HG03025 (cell line): ENCODE measurements at regions not wholly inside any gene's neighbourhood (a gene's known extent, or its start where the extent isn't known, plus 50 kb on each side); places are given as distances from the start of the nearest gene placed in this dataset.
"Not testable (repeated sequence)": the region's sequence is repeated elsewhere in the genome, so short reads cannot be mapped to it uniquely, and the experiment has no call there.

Experiments
- ATAC-seq: cut with Tn5 transposase; IDR thresholded peaks from one replicate; pipeline ENCODE4 v1.9.1; 2021; ENCODE audit warnings: mild to moderate bottlenecking, moderate library complexity; ENCODE audit not compliant: unreplicated experiment, low FRiP score

DNA sequence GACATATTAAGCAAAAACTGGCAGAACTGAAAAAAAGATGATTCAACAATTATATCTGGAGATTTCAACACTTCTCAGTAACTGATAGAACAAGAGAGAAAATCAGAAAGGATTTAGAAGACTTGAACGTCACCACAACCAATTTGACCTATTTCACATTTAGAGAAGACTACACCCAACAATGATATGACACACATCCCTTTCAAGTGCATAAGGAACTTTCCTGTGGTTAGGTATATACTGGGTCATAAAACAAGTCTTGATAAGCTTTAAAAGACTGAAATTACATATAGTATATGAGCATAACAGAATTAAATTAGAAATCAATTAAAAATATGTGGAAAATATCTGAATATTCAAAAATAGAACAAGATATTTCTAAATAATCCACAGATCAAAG, 201.2 kb upstream of the HAND2 start:
- ATAC-seq = no peak

GRCh38 chr4:173722075-173722474, 192.0 kb upstream of the HAND2 start:
- ATAC-seq = no peak

DNA sequence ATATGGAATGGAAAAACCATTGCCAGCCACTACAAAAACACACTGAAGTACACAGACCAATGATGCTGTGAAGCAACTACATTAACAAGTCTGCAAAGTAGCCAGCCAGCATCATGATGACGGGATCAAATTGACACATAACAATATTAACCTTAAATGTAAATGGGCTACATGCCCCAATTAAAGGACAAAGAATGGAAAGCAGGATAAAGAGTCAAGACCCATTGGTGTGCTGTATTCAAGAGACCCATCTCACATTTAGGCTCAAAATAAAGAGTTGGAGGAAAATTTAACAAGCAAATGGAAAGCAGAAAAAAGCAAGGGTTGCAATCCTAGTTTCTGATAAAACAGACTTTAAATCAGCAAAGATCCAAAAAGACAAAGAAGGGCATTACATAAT, 188.5 kb upstream of the HAND2 start:
- not testable (repeated sequence) for ATAC-seq

- ATAC-seq = no peak
These were observed 187.6 kb upstream of the HAND2 start for GRCh38 chr4:173717581-173717980.

GRCh38 chr4:173714456-173714855, 184.4 kb upstream of the HAND2 start:
- ATAC-seq = no peak

GRCh38 chr4:173713026-173713425, 183.0 kb upstream of the HAND2 start:
- ATAC-seq = no peak

- ATAC-seq = no peak
These were observed 177.8 kb upstream of the HAND2 start for GRCh38 chr4:173707658-173708419.

DNA sequence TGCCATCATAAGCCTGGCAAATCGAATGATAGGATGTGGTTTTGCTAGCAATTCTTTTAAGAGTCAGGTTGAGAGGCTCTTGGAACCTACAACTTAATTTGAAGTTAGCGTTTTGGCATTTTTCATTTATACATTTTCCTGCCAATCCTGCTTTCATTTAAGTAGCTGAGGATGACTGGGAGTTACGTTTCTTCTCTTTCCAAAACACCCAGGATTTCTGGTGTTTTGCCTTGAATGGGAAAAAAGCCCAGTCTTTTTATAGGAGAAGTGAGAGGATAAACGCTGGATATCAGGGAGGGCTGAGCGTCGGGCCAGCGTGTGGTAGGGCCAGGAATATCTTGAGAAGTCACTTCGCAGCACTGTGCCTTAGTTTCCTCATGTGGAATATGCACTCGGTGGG, 174.2 kb upstream of the HAND2 start:
- ATAC-seq = no peak

DNA sequence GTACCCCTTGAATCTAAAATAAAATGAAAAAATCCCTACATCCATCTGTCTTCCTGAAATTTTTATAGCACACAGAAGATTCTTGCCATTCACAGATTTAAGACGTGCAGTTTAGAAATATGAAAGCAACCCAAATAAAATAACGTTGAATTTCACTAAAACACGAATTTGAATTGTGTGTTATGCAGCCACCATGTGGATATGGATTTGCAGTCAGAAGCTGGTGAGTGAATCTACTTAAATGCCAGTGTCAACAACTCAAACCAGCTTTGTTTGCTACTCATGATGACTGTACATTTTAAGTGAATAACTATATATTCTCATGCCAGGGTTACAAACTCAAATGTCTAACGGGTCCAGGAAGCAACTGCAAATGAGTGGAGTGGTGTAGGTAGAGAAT, 173.0 kb upstream of the HAND2 start:
- no peak for ATAC-seq

DNA sequence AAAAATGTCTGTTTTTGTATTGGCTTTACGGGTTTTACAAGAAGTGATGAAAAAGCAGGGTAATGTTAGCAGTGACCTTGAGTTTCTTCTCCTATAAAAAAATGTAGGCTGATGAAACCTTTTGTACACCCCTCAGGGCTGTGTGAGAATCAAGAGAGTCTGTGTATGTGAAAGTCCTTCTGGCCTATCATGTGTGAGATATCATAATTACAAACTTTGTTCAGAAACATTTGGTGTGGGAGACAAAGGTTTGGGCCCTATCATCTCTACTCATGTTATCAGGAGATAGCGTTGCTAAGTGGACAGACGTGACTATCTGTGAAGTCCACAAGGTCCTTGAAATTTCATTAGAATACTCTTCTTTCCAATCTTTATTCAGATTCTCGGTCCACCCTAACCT, 170.6 kb upstream of the HAND2 start:
- no peak for ATAC-seq

- ATAC-seq = no peak
These were observed 169.9 kb upstream of the HAND2 start for GRCh38 chr4:173699841-173700475.

- ATAC-seq = no peak
These were observed 168.7 kb upstream of the HAND2 start for GRCh38 chr4:173698557-173699262.

- no peak for ATAC-seq
These were observed 167.8 kb upstream of the HAND2 start for GRCh38 chr4:173697840-173698239.

DNA sequence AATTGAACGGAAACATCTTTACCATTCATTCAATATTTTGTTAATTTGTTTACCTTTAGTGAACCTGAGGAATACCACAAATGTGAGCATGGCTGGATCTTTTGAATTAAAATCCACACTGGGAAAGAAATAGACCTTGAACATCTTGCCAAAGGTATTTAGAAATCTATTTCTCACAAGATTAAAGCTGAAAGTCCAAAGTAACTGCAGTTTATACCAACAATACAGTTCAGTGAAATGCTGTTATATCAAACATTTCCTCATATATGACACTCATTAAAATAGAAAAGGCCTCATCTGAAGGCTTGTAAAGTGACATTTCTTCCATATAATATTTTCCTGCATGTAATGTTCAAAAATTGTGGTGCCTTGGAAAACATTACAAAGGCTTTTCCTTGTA, 166.5 kb upstream of the HAND2 start:
- no peak for ATAC-seq

DNA sequence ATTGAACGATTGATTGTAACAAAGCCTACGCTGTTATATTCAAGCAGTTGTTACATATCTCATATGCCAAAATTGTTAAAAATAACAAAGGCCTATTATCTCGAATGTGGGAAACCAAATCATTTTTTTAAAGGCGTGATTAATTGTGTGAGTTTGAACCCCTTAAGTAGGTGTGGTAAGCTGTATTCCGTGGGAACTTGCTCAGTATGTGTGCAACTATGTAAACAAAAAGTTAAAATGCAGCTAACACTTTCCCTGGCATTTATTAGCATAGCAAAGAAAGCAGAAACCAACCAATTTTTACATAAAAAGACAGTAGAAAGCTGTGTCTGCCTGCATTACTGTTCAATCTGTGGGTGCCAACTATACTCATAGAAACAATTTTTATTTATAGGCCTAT, 166.0 kb upstream of the HAND2 start:
- no peak for ATAC-seq

DNA sequence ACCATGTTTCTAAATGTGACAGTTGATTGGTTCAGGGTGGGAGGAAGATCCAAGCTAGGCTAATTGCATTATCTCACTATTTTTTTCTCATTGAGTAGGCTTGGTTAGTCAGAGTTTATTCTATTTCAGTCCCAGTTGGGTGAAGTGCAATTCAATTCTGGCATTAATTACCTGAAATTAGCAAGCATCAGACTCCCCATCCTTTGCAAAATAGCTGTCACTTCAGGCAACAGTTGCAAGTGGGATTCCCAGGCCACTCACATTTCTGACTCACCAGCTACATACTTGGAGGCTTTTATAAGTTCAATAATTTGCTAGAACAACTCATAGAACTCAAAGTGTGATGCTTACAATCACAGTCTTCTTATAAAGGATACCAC, 155.8 kb upstream of the HAND2 start:
- no peak for ATAC-seq

DNA sequence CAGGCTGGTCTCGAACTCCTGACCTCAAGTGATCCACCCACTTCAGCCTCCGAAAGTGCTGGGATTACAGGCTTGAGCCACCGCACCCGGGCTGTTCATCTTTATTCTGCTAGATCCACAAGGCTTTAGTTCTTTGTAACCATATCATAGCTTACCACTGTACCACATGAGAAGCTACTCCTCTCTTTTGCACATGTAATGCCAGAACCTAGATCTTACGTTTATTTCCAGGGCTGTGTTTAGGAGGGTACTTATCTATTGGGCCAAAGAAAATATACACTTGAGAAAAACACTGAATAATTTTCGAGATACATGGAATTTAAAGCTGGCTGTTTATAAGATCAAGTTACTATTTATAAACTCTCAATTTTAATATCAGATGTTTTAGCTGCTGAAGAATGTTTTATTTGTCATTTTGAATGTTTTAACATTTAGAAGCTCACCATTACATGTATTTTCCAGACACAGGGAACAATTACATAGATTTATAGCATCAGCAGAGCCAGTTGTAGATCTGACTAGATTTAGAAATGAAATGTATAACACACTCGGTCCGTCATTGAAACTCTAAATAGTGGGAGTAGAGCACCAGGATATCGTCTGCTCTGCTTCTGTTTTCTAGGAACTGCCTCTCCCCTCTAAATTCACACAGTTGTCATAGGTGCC, 155.3 kb upstream of the HAND2 start:
- no peak for ATAC-seq

- ATAC-seq = no peak
These were observed 154.2 kb upstream of the HAND2 start for GRCh38 chr4:173684223-173684622.

DNA sequence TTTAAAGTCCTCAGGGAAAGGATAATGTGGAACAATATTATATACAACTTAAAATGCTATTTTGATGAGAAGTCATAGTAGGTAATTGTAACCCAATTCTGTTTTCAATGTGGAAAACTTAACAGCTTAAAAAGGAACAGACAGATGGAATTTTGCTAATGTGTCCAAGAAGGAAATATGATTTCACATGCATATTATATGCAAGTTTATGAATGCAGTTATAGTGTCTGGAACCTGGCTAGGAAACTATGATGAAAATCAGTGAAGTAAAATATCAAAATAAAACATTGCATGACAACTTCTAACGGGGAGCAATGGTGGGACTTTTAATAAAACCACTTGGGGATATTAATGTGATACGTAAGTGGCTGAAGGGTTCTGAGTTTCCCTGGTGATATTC, 152.6 kb upstream of the HAND2 start:
- ATAC-seq = no peak

- no peak for ATAC-seq
These were observed 150.2 kb upstream of the HAND2 start for GRCh38 chr4:173680278-173680677.

- ATAC-seq = no peak
These were observed 145.4 kb upstream of the HAND2 start for GRCh38 chr4:173675446-173675845.
